Chondrocyte (in vitro differentiated cells): ENCODE measurements at regions not wholly inside any gene's neighbourhood (a gene's known extent, or its start where the extent isn't known, plus 50 kb on each side); places are given as distances from the start of the nearest gene placed in this dataset.

Experiments
- DNase-seq: peaks from one replicate; pipeline ENCODE4 v3.0.0; 2021; ENCODE audit warnings: mixed read lengths, low spot score
- H3K27ac Mint-ChIP-seq: one replicate; pipeline ENCODE4 v1.8.0; 2021; ENCODE audit warnings: mild to moderate bottlenecking, moderate library complexity, mixed read lengths; ENCODE audit not compliant: unreplicated experiment
- H3K27me3 Mint-ChIP-seq: 2 replicates; pipeline ENCODE4 v1.8.0; 2021; ENCODE audit warnings: low read depth, mixed read lengths
- H3K36me3 Mint-ChIP-seq: 2 replicates; pipeline ENCODE4 v1.8.0; 2021; ENCODE audit warnings: low read depth, mixed read lengths
- H3K4me1 Mint-ChIP-seq: 2 replicates; pipeline ENCODE4 v1.8.0; 2021; ENCODE audit warnings: low read depth, mild to moderate bottlenecking, mixed read lengths
- H3K4me3 Mint-ChIP-seq: one replicate; pipeline ENCODE4 v1.8.0; 2021; ENCODE audit warnings: mild to moderate bottlenecking, moderate library complexity, mixed read lengths; ENCODE audit not compliant: unreplicated experiment
- H3K9me3 Mint-ChIP-seq: 2 replicates; pipeline ENCODE4 v1.8.0; 2021; ENCODE audit warnings: low read depth, mixed read lengths
- TF ChIP-seq, protein P1 (sequence below): fragments of 200-600 bp; sonication (generic); IDR thresholded peaks from 2 replicates; pipeline ENCODE4 v1.5.0; 2021; ENCODE audit warnings: antibody characterized with exemption, mild to moderate bottlenecking, moderate library complexity

DNA sequence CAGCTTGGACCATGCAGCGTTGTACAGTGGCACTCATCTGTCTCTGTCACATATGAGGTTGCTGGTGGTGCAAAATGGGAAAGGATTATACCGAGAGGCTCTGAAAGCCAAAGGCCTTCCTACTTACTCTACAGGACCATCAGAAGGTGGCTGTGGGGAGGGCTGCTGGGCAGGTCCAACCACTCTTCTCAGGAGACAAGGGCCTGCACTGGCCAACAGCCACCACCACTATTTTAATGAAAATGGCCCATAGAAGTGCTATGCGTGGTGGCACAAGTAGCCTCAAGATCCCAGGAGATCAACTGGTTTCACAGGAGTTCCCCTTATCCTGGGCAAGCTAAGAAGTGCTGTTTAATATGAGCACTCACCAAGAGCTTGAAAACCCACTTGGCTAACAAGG, 52.3 kb downstream of the MRPL57 start:
- Mint-ChIP-seq H3K4me1 (no peaks in the 10 kb centered on the region), H3K4me3 (no peak overlapping the region), H3K9me3 (no peaks in the 10 kb centered on the region), H3K27me3 (peaks cover 3% of the 10 kb centered on the region), H3K36me3 (no peaks in the 10 kb centered on the region), H3K27ac (no peak overlapping the region)
- DNase-seq, result no peak
- TF ChIP-seq, protein P1, sequence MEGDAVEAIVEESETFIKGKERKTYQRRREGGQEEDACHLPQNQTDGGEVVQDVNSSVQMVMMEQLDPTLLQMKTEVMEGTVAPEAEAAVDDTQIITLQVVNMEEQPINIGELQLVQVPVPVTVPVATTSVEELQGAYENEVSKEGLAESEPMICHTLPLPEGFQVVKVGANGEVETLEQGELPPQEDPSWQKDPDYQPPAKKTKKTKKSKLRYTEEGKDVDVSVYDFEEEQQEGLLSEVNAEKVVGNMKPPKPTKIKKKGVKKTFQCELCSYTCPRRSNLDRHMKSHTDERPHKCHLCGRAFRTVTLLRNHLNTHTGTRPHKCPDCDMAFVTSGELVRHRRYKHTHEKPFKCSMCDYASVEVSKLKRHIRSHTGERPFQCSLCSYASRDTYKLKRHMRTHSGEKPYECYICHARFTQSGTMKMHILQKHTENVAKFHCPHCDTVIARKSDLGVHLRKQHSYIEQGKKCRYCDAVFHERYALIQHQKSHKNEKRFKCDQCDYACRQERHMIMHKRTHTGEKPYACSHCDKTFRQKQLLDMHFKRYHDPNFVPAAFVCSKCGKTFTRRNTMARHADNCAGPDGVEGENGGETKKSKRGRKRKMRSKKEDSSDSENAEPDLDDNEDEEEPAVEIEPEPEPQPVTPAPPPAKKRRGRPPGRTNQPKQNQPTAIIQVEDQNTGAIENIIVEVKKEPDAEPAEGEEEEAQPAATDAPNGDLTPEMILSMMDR, result no peak

DNA sequence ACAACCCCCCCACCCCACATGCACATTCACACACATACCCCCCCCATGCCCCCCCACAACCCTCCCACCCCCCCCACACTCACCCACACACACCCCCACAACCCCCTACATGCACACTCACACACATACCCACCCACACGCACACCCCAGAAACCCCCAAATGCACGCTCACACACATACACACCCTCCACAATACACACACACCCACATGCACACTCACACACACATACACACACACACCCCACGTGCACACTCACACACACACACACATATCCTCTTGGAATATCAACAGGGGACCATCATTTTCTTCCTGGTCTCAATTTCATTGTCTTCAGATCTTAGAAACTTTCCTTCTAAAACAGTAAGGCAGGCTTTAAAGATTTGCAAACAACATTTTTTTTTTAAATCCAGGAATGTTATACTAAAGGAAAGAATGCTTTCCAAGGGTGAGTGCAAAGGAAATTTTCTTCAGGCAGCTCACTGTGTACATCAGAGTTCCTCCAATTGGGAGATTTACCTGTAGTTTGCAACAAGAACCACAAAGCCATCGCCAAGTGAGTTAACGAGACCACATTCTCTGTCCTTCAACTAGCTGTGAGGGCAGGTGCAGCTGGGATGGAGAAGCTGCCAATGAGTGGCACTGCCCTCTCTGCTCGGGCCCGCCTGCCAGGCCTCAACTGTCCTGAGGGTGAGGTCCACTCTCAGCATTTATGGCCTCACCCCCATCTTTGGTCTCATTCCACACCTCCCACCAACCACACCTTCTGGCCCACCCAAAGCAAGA, 53.0 kb downstream of the MRPL57 start:
- no peak for DNase-seq
- Mint-ChIP-seq H3K9me3 (no peaks in the 10 kb centered on the region), H3K27me3 (peaks cover 4% of the 10 kb centered on the region), H3K4me3 (no peak overlapping the region), H3K36me3 (no peaks in the 10 kb centered on the region), H3K4me1 (no peaks in the 10 kb centered on the region), H3K27ac (no peak overlapping the region)
- TF ChIP-seq, protein P1, result no peak

DNA sequence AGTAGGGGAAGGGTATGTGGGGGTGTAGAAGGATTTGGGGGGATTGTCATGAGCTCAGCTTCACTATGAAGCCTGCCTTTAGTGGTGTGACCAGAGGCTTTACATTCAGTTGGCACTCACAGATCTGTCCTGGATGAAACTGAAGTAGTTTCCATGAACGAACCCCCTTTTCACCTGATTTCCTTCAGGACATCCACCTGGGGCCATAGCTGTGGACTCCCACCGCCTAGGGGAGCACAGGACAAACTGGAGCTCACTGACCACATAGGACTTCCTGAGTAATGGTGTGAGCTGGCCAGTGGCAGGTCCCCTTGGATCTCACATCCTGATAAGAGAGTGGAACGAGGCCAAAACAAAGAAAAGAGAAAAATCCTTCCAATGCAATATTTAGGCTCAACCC, 54.1 kb downstream of the MRPL57 start:
- Mint-ChIP-seq H3K9me3 (no peaks in the 10 kb centered on the region), H3K36me3 (no peaks in the 10 kb centered on the region), H3K4me3 (no peak overlapping the region), H3K27me3 (peaks cover 6% of the 10 kb centered on the region), H3K27ac (no peak overlapping the region), H3K4me1 (no peaks in the 10 kb centered on the region)
- TF ChIP-seq, protein P1, result no peak
- DNase-seq, result no peak

DNA sequence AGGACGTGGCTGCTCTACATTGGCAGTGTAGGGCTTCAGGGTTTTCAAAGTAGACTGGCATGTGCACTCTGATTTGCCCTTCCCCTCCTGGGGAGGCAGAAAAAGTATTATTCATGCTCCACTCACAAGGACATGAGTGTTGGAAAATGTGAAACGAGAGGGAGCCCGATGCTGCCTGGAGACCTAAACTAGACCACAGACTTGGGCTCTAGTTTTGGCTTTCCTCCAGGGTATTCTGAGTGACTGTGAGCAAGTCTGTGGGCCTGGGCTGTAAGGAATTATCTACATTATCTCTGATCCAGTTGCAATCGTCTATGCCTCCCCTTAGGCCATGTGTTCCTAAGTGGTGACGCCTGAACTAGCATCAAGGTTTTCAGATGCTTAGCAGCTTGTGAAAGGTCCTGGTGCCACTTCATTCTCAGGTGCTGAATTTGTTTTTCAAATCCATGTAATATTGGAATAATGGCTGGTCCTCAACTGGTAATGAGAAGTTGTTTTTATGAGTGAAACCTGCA, 55.0 kb downstream of the MRPL57 start:
- peaks cover 9% of the 10 kb centered on the region for H3K27me3 Mint-ChIP-seq
- H3K4me1 Mint-ChIP-seq, result no peaks in the 10 kb centered on the region
- no peak for DNase-seq
- no peak overlapping the region for H3K27ac Mint-ChIP-seq
- TF ChIP-seq, protein P1, result no peak
- no peak overlapping the region for H3K4me3 Mint-ChIP-seq
- H3K9me3 Mint-ChIP-seq, result no peaks in the 10 kb centered on the region
- no peaks in the 10 kb centered on the region for H3K36me3 Mint-ChIP-seq

DNA sequence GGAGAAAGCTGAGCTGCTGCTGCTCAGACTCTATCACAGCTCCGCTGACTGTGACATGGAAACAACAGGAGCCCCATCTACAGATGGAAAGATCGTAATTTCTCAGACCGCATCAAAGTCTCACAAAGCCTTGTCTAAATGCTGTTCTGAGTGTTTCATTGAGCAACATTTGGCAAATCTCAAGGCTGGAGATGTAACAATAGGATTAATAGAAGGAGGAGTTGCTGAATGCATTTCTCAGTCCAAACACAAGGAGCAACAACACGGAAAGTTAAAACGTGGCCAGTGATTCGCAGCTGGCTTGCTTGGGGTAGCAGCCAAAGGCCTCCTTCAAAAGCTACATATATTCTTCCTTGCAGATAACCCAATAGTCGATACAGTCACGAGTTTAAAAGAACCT, 55.7 kb downstream of the MRPL57 start:
- H3K4me1 Mint-ChIP-seq, result no peaks in the 10 kb centered on the region
- TF ChIP-seq, protein P1, result no peak
- no peaks in the 10 kb centered on the region for H3K9me3 Mint-ChIP-seq
- H3K27me3 Mint-ChIP-seq, result peaks cover 9% of the 10 kb centered on the region
- DNase-seq, result no peak
- H3K27ac Mint-ChIP-seq, result no peak overlapping the region
- no peak overlapping the region for H3K4me3 Mint-ChIP-seq
- H3K36me3 Mint-ChIP-seq, result no peaks in the 10 kb centered on the region
